Trophoblast cell (in vitro differentiated cells and primary cell): ENCODE measurements at regions not wholly inside any gene's neighbourhood (a gene's known extent, or its start where the extent isn't known, plus 50 kb on each side); places are given as distances from the start of the nearest gene placed in this dataset.

Experiments
- DNase-seq, 2 donors: peaks; one replicate each; pipeline ENCODE4 v3.0.0-alpha.2; 2016
- H2AFZ ChIP-seq: 2 replicates; pipeline ENCODE4 v1.6.1; 2013; ENCODE audit warnings: low read length, moderate library complexity, mild to moderate bottlenecking; ENCODE audit not compliant: insufficient read depth, poor library complexity
- H2AK5ac ChIP-seq: 2 replicates; pipeline ENCODE4 v1.6.1; 2013; ENCODE audit warnings: mild to moderate bottlenecking, low read length
- H2BK120ac ChIP-seq: 2 replicates; pipeline ENCODE4 v1.6.1; 2013; ENCODE audit warnings: low read length, mild to moderate bottlenecking, moderate library complexity; ENCODE audit not compliant: insufficient read depth, poor library complexity
- H2BK12ac ChIP-seq: 2 replicates; pipeline ENCODE4 v1.6.1; 2013; ENCODE audit warnings: mild to moderate bottlenecking, low read length, moderate library complexity
- H2BK5ac ChIP-seq: 2 replicates; pipeline ENCODE4 v1.6.1; 2013; ENCODE audit warnings: low read length, low read depth, moderate library complexity, mild to moderate bottlenecking; ENCODE audit not compliant: poor library complexity
- H3K14ac ChIP-seq: 2 replicates; pipeline ENCODE4 v1.6.1; 2013; ENCODE audit warnings: mild to moderate bottlenecking, low read length
- H3K18ac ChIP-seq: 2 replicates; pipeline ENCODE4 v1.6.1; 2013; ENCODE audit warnings: mild to moderate bottlenecking, low read length
- H3K23ac ChIP-seq: 2 replicates; pipeline ENCODE4 v1.6.1; 2013; ENCODE audit warnings: low read length
- H3K27ac ChIP-seq: 2 replicates; pipeline ENCODE4 v1.5.1; 2013; ENCODE audit warnings: low read depth, mild to moderate bottlenecking, inconsistent platforms, low read length, moderate library complexity
- H3K27me3 ChIP-seq: 2 replicates; pipeline ENCODE4 v1.6.1; 2013; ENCODE audit warnings: inconsistent platforms, mild to moderate bottlenecking, low read length, moderate library complexity; ENCODE audit not compliant: insufficient read depth
- H3K36me3 ChIP-seq, 2 experiments: 1 replicate in 1 of 2; 2 replicates in 1 of 2; pipeline ENCODE4 v1.6.1; 2013; ENCODE audit warnings: low read length in 2 of 2, mild to moderate bottlenecking in 2 of 2, moderate library complexity in 1 of 2; ENCODE audit not compliant: insufficient read depth in 2 of 2, control insufficient read depth in 1 of 2
- H3K4ac ChIP-seq: 2 replicates; pipeline ENCODE4 v1.6.1; 2013; ENCODE audit warnings: low read depth, mild to moderate bottlenecking, low read length, moderate library complexity
- H3K4me1 ChIP-seq, 2 experiments: 1 replicate in 1 of 2; 2 replicates in 1 of 2; pipeline ENCODE4 v1.6.1; 2013; ENCODE audit warnings: low read length in 2 of 2, mild to moderate bottlenecking in 2 of 2, moderate library complexity in 1 of 2; ENCODE audit not compliant: insufficient read depth in 2 of 2, control insufficient read depth in 1 of 2
- H3K4me2 ChIP-seq: 2 replicates; pipeline ENCODE4 v1.6.1; 2013; ENCODE audit warnings: inconsistent platforms, mild to moderate bottlenecking, low read length, moderate library complexity
- H3K4me3 ChIP-seq: 2 replicates; pipeline ENCODE4 v1.5.1; 2013; ENCODE audit warnings: mild to moderate bottlenecking, low read depth, low read length, inconsistent platforms
- H3K79me1 ChIP-seq: one replicate; pipeline ENCODE4 v1.6.1; 2013; ENCODE audit warnings: low read length
- H3K79me2 ChIP-seq: 2 replicates; pipeline ENCODE4 v1.6.1; 2013; ENCODE audit warnings: low read length, mild to moderate bottlenecking; ENCODE audit not compliant: control insufficient read depth, insufficient read depth, poor library complexity
- H3K9ac ChIP-seq: 2 replicates; pipeline ENCODE4 v1.6.1; 2013; ENCODE audit warnings: mild to moderate bottlenecking, low read length
- H3K9me3 ChIP-seq: 2 replicates; pipeline ENCODE4 v1.6.1; 2013; ENCODE audit warnings: low read depth, mild to moderate bottlenecking, control low read depth, inconsistent platforms, low read length; ENCODE audit not compliant: insufficient read depth
- H4K12ac ChIP-seq: 2 replicates; pipeline ENCODE4 v1.6.1; 2013; ENCODE audit warnings: low read depth, mild to moderate bottlenecking, low read length, moderate library complexity
- H4K8ac ChIP-seq: 2 replicates; pipeline ENCODE4 v1.6.1; 2013; ENCODE audit warnings: low read depth, mild to moderate bottlenecking, low read length, moderate library complexity
- H4K91ac ChIP-seq: one replicate; pipeline ENCODE4 v1.6.1; 2013; ENCODE audit warnings: low read depth, mild to moderate bottlenecking, low read length, moderate library complexity
- WGBS: extraction: QIAGEN DNeasy Blood & Tissue Kit; methylation state at CpG from one replicate; pipeline ENCODE4 v1.1.7; 2013; ENCODE audit warnings: missing lambda C conversion rate; ENCODE audit not compliant: insufficient read length, insufficient coverage; ENCODE audit errors: extremely low coverage; 5-methylcytosine and 5-hydroxymethylcytosine counted together

- Histone ChIP-seq H4K91ac (no peak overlapping the region), H3K36me3 (no peaks in the 10 kb centered on the region), H3K18ac (no peak overlapping the region), H4K8ac (no peak overlapping the region), H2BK120ac (no peak overlapping the region), H3K9me3 (peaks cover 2% of the 10 kb centered on the region), H3K4me1 (no peaks in the 10 kb centered on the region), H4K12ac (no peak overlapping the region), H3K23ac (no peak overlapping the region), H2BK5ac (no peak overlapping the region), H2AFZ (no peak overlapping the region), H3K27me3 (no peaks in the 10 kb centered on the region), H3K4me3 (no peak overlapping the region), H3K27ac (no peak overlapping the region), H3K9ac (no peak overlapping the region), H3K79me2 (no peaks in the 10 kb centered on the region), H2BK12ac (no peak overlapping the region), H2AK5ac (no peak overlapping the region), H3K14ac (no peak overlapping the region), H3K79me1 (no peaks in the 10 kb centered on the region), H3K4me2 (no peak overlapping the region), H3K4ac (no peak overlapping the region)
- WGBS = no CpG with 5 or more reads among the region's 1 CpG
- DNase-seq = no peak
Observed at GRCh38 chr1:42096554-42096953, 56.7 kb upstream of the GUCA2B start.

GRCh38 chr1:42089246-42089645, 64.0 kb upstream of the GUCA2B start:
- no peak overlapping the region for H3K27ac ChIP-seq
- WGBS = no CpG with 5 or more reads among the region's 2 CpGs
- no peak overlapping the region for H2AFZ ChIP-seq
- no peak overlapping the region for H3K14ac ChIP-seq
- H4K12ac ChIP-seq = no peak overlapping the region
- no peak overlapping the region for H2BK120ac ChIP-seq
- H2BK12ac ChIP-seq = no peak overlapping the region
- no peak overlapping the region for H2AK5ac ChIP-seq
- H3K23ac ChIP-seq = no peak overlapping the region
- H3K79me2 ChIP-seq = no peaks in the 10 kb centered on the region
- no peak overlapping the region for H3K4ac ChIP-seq
- H3K4me1 ChIP-seq = no peaks in the 10 kb centered on the region
- no peak overlapping the region for H3K9ac ChIP-seq
- H3K79me1 ChIP-seq = no peaks in the 10 kb centered on the region
- no peak for DNase-seq
- H3K36me3 ChIP-seq = no peaks in the 10 kb centered on the region
- no peak overlapping the region for H3K4me3 ChIP-seq
- H3K9me3 ChIP-seq = peaks cover 2% of the 10 kb centered on the region
- H3K4me2 ChIP-seq = no peak overlapping the region
- no peak overlapping the region for H4K8ac ChIP-seq
- no peak overlapping the region for H3K18ac ChIP-seq
- no peak overlapping the region for H2BK5ac ChIP-seq
- H4K91ac ChIP-seq = no peak overlapping the region
- no peaks in the 10 kb centered on the region for H3K27me3 ChIP-seq

- H4K12ac ChIP-seq = no peak overlapping the region
- no peak overlapping the region for H3K18ac ChIP-seq
- no peaks in the 10 kb centered on the region for H3K27me3 ChIP-seq
- H4K8ac ChIP-seq = no peak overlapping the region
- H3K27ac ChIP-seq = no peak overlapping the region
- no peak overlapping the region for H3K14ac ChIP-seq
- H3K9me3 ChIP-seq = no peaks in the 10 kb centered on the region
- H2BK5ac ChIP-seq = no peak overlapping the region
- no peak overlapping the region for H3K4me3 ChIP-seq
- no peak overlapping the region for H2BK12ac ChIP-seq
- H3K79me1 ChIP-seq = no peaks in the 10 kb centered on the region
- no peak overlapping the region for H3K23ac ChIP-seq
- H2AFZ ChIP-seq = no peak overlapping the region
- no peak overlapping the region for H3K4me2 ChIP-seq
- DNase-seq = no peak
- H3K4me1 ChIP-seq = no peaks in the 10 kb centered on the region
- H3K9ac ChIP-seq = no peak overlapping the region
- H3K36me3 ChIP-seq = no peaks in the 10 kb centered on the region
- no peak overlapping the region for H2AK5ac ChIP-seq
- no peak overlapping the region for H3K4ac ChIP-seq
- H4K91ac ChIP-seq = no peak overlapping the region
- H3K79me2 ChIP-seq = no peaks in the 10 kb centered on the region
- no peak overlapping the region for H2BK120ac ChIP-seq
Observed at GRCh38 chr1:42086146-42086545, 67.1 kb upstream of the GUCA2B start.

GRCh38 chr1:42085596-42085995, 67.6 kb upstream of the GUCA2B start:
- no peak overlapping the region for H3K23ac ChIP-seq
- H2BK120ac ChIP-seq = no peak overlapping the region
- H2AFZ ChIP-seq = no peak overlapping the region
- H3K4me3 ChIP-seq = no peak overlapping the region
- H2BK5ac ChIP-seq = no peak overlapping the region
- H3K9me3 ChIP-seq = no peaks in the 10 kb centered on the region
- no CpG with 5 or more reads among the region's 1 CpG for WGBS
- H4K12ac ChIP-seq = no peak overlapping the region
- no peak overlapping the region for H3K18ac ChIP-seq
- H3K4me2 ChIP-seq = no peak overlapping the region
- H2AK5ac ChIP-seq = no peak overlapping the region
- H3K36me3 ChIP-seq = no peaks in the 10 kb centered on the region
- no peak overlapping the region for H4K8ac ChIP-seq
- no peak overlapping the region for H3K27ac ChIP-seq
- no peak overlapping the region for H3K4ac ChIP-seq
- peak in 1 of 2 donors; percentile 5 for DNase-seq
- H2BK12ac ChIP-seq = no peak overlapping the region
- H3K27me3 ChIP-seq = no peaks in the 10 kb centered on the region
- no peaks in the 10 kb centered on the region for H3K79me1 ChIP-seq
- H3K4me1 ChIP-seq = no peaks in the 10 kb centered on the region
- no peaks in the 10 kb centered on the region for H3K79me2 ChIP-seq
- no peak overlapping the region for H3K9ac ChIP-seq
- no peak overlapping the region for H3K14ac ChIP-seq
- no peak overlapping the region for H4K91ac ChIP-seq
